ENCODE measurements at regions not wholly inside any gene's neighbourhood (a gene's known extent, or its start where the extent isn't known, plus 50 kb on each side); places are given as distances from the start of the nearest gene placed in this dataset.
"Not testable (repeated sequence)": the region's sequence is repeated elsewhere in the genome, so short reads cannot be mapped to it uniquely, and the experiment has no call there.

DNA sequence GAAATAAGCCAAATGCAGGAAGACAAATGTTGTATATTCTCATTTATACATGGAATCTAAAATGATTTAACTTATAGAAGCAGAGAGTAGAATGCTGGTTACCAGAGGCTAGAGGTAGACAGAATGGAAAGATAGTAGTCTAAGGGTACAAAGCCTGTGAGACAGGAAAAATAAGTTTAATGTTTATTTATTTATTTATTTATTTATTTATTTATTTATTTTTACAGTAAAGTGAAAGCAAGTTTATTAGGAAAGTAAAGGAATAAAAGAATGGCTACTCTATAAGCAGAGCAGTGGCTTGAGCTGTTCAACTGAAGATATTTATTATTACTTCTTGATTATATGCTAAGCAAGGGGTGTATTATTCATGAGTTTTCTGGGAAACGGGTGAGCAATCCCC, 203.2 kb downstream of the LAS1L start:
- no peak for DNase-seq (ENCODE audit: low spot score)

DNA sequence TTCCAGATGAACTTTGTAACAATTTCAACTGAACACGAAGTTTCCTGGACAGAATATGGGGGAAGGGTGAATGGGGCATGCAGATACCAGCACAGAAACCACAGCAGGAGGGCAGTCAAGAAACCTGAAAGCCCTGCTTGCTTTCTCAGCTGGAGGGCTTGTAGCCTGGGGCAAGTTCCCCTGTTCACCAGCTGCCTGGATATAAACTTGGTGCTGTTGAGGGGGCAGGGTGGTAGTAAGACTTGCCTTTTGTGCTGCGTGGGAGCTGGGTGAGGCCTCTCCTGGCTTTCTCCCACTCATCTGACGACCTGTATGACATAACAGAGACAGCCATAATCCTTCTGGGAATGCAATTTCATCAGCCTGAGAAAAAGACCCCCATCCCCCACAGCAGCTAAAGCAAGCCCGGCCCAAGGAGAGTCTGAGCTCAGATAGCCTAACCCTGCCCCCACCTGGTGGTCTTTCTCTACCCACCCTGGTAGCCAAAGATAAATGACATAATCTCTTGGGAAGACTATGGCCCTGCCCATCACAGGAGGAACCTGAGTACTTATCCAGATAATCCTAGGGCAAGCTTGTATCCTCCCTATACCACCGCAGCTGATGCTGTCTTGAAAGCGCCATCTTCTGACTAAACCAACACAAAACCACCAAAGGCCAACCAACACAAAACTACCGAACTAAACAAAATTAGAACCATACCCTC, 234.3 kb downstream of the LAS1L start:
- no peak for DNase-seq (ENCODE audit: low spot score)

DNA sequence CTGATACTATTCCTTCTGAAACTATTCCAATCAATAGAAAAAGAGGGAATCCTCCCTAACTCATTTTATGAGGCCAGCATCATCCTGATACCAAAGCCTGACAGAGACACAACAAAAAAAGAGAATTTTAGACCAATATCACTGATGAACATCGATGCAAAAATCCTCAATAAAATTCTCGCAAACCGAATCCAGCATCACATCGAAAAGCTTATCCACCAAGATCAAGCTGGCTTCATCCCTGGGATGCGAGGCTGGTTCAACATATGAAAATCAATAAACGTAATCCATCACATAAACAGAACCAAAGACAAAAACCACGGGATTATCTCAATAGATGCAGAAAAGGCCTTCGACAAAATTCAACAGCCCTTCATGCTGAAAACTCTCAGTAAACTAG, 251.7 kb downstream of the LAS1L start:
- DNase-seq (ENCODE audit: low spot score), result not testable (repeated sequence)

DNA sequence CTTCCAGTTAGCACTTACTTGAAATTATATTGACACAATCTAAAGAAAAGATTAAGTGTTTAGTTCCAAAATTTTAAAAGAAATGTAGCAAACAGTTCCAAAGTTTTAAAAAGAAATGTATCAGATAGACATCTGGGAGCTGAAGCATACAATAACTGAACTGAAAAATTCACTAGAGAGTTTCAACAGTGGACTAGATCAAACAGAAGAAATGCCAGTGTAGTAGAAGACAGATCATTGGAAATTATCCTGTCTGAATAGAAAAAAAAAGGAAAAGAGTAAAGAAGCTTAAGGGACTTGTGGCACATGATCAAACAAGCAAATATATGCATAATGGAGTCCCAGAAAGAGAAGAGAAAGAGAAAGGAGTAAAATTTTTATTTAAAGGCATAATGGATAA, 261.4 kb downstream of the LAS1L start:
- no peak for DNase-seq (ENCODE audit: low spot score)

DNA sequence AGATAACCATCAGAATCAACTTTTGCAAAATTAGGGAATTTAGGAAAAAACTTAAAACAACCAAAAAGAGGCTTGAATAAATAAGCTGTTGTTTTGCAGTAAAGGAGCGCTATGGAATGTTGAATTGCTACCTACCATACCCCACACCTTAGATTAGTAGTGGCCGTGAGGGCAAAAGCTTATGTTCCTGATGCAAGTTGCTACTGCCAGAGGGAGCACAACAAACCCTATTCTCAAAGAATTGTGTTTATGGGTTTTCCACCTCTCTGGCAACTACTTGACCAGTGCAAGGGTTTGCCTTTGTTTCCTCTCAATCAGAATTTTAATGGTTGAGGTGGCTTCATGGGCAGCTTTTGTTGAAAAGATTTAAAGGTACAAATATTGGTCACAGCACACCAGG, 268.1 kb downstream of the LAS1L start:
- no peak for DNase-seq (ENCODE audit: low spot score)

DNA sequence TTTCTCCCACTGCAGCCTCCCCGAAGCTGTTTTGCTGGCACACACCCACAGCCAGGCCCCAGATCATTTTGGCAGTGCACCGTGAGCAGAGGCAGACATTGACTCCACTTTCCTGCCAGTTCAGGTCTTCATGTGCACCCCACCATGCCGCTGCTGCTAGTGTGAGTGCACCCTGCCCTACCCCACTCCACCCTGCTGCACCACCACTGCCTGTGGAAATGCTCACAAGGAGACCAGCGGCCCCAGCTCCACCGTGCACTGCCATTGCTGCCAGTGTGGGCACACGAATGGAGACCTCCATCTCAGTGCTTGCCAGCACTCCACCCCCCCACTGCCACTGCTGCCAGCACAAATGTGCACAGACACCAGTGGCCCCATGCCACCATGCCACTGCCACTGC, 277.6 kb upstream of the ZC4H2 start:
- no peak for DNase-seq (ENCODE audit: low spot score)

DNA sequence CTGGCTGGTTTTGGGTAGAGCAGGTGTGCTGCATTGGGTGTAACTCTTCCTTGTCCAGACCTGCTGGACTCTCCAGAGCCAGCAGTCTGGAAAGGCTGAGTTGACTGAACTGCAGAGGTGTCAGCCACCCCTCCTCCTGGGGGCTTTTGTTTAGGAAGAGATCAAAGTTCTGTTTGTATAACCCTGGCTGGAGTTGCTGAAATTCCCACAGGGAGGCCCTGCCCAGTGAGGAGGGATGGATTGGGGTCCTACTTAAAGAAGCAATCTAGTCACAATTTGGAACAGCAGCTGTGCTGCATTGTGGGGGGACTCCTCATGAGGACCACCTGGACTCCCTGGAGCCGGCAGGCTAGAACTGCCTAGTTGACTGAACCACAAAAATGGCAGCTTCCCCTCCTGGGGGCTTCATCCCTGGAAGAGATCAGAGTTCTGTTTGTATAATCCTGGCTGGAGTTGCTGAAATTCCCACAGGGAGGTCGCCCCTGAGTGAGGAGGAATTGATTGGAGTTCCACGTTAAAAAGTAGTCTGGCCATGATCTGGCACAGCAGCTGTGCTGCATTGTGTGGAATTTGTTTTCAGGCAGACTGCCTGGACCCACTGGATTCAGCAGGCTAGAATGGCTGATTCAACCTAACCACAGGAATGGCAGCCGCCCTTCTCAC, 264.9 kb upstream of the ZC4H2 start:
- DNase-seq (ENCODE audit: low spot score), result no peak

DNA sequence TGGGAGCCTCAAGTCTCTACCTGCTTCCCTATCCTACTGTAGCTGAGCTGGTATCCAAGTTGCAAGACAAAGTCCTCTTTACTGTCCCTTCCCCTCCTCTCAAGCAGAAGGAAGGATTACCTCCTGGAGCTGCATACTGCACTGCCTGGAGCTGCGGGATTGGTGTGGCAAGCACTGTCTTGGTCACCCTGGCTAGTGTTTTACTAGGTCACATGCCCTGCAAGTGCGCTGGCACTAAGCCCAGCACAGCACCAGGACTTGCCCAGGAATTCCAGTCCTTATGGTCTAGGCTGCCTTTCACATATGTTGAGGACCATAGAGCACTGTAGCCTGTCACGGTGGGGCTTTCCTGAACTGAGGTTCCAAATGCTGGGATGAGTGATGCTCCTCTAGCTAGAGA, 227.3 kb upstream of the ZC4H2 start:
- DNase-seq (ENCODE audit: low spot score), result no peak

DNA sequence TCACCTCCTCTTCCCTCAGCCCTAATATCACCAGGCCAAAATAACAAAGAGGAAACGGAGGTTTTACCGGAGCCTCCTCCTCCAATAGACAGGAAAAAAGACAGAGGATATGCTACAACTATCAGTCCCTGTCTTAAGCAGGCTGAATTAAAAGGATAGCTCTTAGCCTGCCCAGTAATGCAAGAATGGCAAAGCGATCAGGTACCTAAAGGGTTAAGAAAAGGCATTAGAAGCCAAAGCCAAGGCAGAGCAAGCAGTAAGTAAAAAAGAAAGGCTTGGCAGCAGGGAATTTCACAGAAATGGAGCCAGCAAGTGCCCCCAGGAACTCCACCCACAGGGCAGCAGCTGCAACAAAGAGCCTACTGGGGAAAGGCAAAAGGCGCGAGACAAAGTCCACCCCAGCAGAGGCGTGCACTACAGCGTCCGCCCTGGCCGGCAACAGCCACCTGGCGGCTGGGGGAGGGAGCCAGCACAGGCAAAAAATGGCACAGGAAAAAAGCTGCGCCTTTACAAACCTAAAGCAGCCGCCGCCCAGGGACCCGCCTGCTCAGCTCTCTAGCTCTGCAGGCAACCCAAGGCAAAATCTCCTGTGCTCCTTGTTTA, 220.6 kb upstream of the ZC4H2 start:
- no peak for DNase-seq (ENCODE audit: low spot score)

DNA sequence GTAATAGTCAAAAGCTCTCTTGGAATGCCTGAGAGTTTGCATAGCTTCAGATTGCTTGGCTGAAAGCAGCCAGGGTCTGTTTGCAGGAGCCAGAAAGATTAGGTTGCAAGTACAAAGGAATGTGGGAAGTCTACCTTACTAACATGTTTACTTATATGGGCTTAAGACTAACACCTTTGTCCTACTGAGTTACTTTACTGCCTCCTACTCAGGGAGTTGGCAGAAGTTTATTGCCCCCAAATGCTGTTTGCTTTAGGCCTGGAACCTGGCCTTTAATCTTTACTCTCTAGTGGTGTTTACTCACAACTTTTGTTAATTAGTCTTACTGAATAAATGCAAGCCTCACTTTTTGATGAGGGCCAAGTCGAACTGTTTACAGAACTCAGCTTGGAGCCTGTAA, 219.4 kb upstream of the ZC4H2 start:
- DNase-seq (ENCODE audit: low spot score), result no peak

DNA sequence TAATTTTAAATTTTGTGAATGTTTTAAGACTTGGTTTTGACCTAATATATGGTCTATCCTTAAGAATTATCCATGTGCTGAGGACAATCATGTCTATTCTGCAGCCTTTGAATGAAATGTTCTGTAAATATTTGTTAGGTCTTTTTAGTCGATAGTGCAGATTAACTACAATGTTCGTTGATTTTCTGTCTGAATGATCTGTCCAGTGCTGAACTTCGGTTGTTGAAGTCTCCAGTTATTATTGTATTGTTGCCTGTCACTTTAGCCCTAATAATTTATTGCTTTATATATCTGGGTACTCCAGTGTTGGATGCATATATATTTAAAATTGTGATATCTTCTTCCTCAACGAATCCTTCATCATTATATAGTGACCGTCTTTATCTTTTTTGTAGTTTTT, 218.3 kb upstream of the ZC4H2 start:
- no peak for DNase-seq (ENCODE audit: low spot score)

DNA sequence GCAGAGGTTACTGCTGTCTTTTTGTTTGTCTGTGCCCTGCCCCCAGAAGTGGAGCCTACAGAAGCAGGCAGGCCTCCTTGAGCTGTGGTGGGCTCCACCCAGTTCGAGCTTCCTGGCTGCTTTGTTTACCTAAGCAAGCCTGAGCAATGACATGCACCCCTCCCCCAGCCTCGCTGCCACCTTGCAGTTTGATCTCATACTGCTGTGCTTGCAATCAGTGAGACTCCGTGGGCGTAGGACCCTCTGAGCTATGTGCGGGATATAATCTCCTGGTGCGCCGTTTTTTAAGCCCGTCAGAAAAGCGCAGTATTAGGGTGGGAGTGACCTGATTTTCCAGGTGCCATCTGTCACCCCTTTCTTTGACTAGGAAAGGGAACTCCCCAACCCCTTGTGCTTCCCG, 187.1 kb upstream of the ZC4H2 start:
- not testable (repeated sequence) for DNase-seq (ENCODE audit: low spot score)

DNA sequence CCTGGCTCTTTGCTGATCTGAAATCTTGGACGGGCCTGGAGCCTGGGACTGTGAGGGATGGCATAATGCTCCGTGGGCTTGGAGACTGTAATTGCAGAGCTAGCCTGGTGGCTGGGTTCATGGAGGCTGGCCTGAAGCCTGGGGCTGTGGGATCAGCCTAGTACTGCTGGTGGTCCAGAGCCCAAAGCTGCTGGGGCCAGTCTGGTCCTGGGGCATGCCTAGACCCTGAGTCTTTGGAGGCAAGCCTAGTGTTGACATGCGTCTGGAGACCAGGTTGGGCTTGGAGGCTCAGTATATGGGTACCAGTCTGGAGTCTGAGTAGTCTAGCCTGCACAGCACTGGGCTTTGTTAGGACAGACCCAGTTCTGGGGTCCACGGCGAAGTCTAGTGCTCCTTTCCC, 172.0 kb upstream of the ZC4H2 start:
- DNase-seq (ENCODE audit: low spot score), result no peak

DNA sequence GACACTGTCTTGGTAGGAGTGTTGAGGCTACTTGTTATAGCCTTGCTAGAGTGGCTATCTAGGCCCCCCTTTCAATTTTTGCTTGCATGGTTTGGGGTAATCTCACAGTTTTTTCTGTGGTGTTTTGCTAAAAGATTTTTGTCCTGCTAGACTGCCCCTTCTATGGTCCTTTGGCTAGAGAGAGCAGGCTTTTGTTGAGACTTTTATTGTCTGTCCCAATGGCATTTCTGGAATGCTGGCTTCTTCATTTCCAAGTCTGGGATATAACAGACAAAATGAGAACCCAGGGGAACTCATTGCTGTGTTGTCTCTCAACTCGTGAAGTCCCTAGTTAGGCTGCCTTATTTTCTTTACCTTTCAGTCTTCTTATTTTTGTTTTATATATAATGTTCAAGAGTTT, 160.2 kb upstream of the ZC4H2 start:
- DNase-seq (ENCODE audit: low spot score), result no peak

DNA sequence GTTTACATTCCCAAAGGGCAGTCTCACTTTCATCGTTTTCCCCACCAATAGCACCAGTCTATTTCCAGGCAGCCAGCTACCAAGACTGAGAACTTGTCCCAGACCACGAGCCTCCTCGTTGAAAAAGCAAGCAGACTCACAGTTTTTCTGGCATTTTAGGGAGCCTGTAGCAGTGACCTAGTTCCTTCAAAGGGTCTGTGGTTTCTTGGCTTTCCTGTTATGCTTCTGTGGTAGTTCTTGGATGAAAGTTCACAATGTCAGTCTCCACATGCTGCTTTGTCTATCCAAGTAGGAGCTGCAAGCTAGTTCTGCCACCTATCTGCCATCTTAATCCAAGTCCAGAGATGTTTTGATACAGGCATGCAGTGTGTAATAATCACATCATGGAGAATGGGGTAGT, 151.6 kb upstream of the ZC4H2 start:
- no peak for DNase-seq (ENCODE audit: low spot score)

DNA sequence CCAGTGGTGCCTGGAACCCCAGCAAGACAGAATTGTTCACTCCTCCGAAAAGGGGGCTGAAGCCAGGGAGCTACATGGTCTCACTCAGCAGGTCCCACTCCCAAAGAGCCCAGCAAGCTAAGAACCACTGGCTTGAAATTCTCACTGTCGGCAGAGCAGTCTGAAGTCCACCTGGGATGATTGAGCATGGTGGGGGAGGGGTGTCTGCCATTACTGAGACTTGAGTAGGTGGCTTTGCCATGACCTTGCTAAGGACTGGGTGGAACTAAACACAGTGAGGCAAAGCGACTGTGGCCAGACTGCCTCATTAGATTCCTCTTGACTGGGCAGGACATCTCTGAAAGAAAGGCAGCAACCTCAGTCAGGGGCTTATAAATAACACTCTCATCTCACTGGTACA, 122.6 kb upstream of the ZC4H2 start:
- no peak for DNase-seq (ENCODE audit: low spot score)

DNA sequence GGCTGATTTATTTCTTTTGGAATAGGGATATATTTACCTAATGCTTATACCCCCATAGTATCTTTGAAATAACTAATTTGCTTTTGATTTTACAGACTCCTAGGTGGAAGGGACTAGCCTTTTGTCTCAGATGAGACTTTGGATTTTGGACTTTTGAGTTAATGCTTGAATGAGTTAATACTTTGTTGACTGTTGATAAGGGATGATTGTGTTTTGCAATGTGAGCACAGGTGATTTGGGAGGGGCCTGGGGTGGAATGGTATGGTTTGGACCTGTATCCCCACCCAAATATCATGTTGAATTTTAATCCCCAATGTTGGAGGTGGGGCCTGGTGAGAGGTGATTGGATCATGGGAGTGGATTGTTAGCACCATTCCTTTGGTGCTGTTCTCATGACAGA, 117.4 kb upstream of the ZC4H2 start:
- no peak for DNase-seq (ENCODE audit: low spot score)

DNA sequence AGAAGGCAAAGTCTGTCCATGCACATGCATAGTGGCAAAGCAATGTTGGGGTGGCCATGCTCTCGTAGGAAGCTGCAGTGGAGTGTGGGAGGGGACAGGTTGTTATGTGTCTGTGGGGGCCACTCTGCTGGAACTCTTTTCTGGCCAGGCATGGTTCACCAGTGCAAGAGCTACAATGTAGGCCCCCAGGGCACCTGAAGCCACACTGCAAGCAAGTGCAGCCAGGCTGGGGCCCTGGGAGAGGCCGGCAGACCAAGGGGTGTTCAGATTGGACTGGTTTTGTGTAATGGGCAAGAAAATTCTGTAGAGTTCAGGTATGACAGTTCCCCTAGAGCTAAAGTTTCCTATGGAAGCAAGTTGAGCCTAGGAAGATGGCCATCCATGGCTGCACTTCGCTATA, 97.0 kb upstream of the ZC4H2 start:
- DNase-seq (ENCODE audit: low spot score), result no peak

DNA sequence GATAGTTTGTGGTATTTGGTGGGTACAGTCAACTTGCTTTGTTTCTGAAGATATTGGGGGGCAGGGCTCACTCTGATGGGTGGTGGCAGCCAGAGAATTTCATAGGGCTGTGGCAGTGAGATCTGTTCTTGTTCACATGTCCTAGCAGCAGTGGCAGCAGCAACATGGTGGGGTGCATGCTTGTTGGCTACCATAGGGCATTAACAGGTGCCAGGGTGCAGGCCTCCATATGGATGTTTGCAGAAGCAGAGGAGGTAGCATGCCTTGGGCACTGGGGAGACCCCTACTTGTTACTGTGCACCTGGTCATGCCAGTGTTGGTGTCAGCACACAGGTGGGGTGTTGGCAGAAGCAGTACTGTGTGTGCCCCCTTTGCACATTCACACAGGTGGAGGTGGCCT, 96.3 kb upstream of the ZC4H2 start:
- DNase-seq (ENCODE audit: low spot score), result no peak

DNA sequence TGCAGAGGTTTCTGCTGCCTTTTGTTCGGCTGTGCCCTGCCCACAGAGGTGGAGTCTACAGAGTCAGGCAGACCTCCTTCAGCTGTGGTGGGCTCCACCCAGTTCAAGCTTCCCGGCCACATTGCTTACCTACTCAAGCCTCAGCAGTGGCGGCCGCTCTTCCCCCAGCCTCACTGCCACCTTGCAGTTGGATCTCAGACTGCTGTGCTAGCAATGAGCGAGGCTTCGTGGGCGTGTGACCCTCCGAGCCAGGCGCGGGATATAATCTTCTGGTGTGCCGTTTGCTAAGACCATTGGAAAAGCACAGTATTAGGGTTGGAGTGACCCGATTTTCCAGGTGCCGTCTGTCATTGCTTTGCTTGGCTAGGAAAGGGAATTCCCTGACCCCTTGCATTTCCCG, 82.4 kb upstream of the ZC4H2 start:
- DNase-seq (ENCODE audit: low spot score), result not testable (repeated sequence)

DNA sequence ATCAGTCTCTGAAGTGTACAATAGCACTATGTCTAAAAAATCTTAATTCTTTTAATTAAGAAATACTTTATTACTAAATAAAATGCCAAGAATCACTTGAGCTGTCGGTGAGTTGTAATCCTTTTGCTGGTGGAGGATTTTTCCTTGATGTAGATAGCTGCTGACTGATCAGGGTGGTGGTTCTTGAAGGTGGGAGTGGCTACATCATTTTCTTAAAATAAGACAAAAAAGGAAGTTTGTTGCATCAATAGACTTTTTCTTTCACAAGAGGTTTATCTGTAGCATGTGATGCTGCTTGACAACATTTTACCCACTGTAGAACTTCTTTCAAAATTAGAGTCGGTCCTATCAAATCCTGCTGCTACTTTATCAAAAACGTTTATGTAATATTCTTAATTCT, 68.8 kb upstream of the ZC4H2 start:
- no peak for DNase-seq (ENCODE audit: low spot score)

DNA sequence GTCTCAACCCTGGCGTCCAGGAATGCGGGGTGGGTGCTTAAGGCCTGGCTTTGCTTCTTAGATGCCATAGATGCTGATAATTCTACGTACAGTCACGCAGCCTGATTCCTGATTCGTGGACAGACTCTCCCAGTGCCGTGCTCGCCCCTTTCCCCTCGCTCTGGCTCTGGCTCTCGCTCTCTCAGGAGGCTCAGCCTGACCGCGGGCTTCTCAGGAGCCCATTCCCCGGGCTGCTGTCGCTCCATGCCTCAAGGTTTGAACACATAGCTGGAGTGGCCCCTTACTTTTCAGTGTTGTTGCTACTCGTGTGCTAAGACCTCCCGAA, 59.2 kb upstream of the ZC4H2 start:
- DNase-seq (ENCODE audit: low spot score), result peak; percentile 17

DNA sequence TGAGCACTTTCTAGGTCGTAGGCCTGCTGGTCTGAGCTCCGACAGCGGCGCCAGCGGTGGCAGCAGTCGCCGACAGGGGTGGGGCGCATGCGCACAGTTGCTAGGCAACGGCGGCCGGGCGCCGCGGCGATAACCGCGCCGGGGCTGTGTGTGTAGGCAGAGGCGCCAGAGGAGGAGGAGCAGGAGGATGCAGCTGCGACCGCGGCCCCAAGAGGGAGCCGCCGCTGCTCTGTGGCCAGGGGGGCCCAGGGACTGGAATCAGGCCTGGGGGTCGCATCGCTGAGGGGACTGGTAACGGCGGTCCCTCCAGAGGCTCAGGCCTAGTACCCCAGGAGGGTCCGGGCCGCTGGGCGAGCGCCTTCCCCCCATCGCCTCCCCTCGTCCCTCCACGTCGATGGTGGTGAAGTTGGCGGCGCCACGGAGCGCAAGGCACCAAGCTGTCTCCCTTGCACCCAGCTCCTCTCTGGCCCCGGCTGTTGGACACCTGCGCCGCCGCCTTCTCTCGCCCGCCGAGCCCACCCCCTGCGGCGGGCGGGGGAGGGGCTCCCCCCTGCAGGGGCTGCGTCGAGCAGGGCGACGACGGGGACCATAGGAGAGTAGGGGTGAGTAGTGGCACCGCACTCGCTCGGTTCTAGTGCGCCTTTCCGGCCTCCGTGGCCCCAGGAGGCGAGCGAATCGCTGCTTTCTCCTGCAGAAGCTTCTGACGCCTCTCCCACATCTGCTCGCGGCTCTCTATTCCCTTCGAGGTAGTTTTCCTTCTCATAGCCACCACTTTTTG, 58.6 kb upstream of the ZC4H2 start, which contains the start of gene ZC3H12B:
Gene ZC3H12B (plus strand): TSS at position 159 of the 778 bp plus-strand sequence.
- DNase-seq (ENCODE audit: low spot score), result peak; percentile 64

All from hepatic stellate cell (primary cell).